HG03439 (cell line): ENCODE measurements at regions not wholly inside any gene's neighbourhood (a gene's known extent, or its start where the extent isn't known, plus 50 kb on each side); places are given as distances from the start of the nearest gene placed in this dataset.

Experiments
- ATAC-seq: cut with Tn5 transposase; IDR thresholded peaks from one replicate; pipeline ENCODE4 v1.9.1; 2021; ENCODE audit warnings: mild to moderate bottlenecking, moderate library complexity; ENCODE audit not compliant: unreplicated experiment

DNA sequence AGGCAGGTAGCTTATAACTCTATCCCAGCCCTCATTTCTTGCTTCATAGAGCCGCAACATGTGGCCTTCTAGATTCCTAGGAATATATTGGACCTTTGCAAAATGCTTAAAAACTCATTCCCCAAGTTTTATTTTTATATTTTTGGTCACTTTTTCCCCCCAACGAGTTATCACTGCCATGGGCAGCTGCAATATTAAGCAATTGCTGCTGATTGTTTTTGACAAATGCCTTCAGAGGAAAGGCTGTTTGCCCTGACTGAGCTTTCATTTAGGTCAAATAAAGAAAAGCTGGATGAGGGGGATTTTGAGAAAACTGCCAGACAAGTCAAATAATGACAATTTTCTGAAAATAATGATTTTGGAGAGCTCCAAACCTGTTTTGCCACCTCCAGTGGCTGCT is 976.9 kb upstream of the MBL2 start:
- ATAC-seq = no peak

DNA sequence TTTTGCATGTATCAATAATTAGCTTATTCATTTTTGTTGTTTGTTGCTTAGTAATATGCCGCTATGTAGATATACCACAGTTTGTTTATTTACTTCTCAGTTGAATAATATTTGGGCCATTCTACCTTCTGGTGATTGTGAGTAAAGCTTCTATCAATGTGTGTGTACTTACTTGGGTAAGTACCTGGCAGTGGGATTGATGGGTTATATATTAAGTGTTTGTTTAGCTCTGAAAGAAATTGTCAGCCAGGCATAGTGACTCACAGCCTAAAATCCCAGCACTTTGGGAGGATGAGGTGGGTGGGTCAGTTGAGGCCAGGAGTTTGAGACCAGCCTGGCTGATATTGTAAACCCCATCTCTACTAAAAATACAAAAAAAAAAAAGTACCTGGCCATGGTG is 975.7 kb upstream of the MBL2 start:
- no peak for ATAC-seq

DNA sequence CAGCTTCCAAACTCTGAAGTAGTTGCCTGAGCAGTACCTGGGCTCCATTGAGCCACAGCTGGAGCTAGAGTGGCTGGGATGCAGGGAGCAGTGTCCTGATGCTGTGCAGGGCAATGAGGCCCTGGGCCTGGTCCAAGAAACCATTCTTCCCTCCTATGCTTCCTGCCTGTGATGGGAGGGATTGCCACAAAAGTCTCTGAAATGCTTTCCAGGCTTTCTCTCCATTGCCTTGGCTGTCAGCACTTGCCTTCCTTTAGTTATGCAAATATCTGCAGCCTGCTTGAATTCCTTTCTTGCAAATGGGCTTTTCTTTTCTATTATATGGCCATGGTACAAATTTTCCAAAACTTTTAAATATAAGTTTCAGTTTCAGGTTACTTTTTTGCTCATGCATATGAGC is 972.2 kb upstream of the MBL2 start:
- no peak for ATAC-seq

DNA sequence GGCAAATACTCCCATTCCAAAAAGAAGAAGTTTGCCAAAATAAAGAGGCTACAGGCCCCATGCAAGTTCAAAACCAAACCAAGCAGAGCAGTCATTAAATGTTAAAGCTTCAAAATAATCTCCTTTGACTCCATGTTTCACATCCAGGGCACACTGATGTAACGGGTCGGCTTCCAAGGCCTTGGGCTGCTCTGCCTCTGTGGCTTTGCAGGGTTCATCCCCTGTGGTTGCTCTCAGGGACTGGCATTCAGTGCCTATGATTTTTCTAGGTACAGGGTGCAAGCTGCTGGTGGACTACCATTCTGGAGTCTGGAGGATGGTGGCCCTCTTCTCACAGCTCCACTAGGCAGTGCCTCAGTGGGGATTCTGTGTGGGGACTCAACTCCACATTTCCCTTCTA is 971.6 kb upstream of the MBL2 start:
- no peak for ATAC-seq

- no peak for ATAC-seq
Observed at GRCh38 chr10:53737132-53737531, 964.5 kb upstream of the MBL2 start.

GRCh38 chr10:53726921-53727320 is 954.3 kb upstream of the MBL2 start:
- ATAC-seq = no peak

DNA sequence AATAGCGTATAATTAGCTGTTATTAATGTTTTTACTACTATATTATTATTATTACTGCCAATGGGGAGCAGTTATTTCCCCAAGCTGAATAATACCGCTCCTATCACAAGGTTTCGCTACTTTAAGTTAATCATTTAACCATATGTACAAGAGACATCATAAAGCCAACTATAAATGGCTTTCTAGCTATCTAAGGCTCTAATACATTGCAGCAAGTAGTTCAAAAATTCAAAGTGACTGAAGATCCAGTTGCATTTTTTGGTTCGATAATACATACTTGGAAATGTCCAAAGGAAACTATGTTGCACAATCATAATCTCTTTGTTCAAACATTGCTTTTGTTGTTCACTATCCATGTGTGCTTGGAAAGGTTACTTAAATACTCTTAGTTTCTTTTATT is 952.0 kb upstream of the MBL2 start:
- no peak for ATAC-seq

- ATAC-seq = no peak
Observed at GRCh38 chr10:53719658-53720057, 947.1 kb upstream of the MBL2 start.

DNA sequence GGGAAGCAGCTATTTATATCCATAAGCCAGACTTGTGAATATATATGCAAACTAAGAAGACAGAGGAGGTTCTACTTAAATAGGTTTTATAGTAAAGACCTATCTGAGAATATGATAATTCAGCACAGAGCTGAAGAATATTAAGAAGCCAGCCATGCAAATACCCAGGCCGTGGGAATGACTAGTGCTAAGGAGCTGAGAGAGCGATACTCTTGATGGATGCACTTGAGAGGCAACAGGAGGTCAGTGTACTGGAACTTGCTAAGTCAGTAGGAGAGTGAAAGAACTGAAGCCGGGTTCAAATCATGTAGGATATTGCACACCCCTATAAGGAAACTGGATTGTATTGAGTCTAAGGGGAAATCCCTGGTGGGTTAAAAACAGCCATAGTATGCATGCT is 943.6 kb upstream of the MBL2 start:
- ATAC-seq = no peak

- no peak for ATAC-seq
Observed at GRCh38 chr10:53713431-53713830, 940.8 kb upstream of the MBL2 start.

DNA sequence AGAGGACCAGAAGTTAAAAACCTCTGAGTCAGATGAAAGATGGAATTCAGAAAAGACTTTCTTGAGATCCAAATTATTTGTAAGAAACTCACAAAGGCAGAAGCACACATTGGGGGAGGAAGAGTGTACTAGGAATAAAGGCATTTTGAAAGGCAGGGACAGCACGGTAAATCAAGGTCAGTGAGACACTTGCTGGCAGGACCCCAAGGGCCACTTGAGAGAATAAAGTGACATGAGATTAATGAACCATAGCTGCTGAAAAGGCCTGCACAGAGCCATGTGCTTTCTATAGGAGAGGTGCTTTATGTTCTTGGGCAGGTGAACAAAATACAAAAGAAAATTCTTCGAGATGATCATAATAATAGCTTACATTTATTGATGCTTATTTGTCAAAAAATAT is 929.9 kb upstream of the MBL2 start:
- no peak for ATAC-seq

GRCh38 chr10:53701213-53701612 is 928.6 kb upstream of the MBL2 start:
- ATAC-seq = no peak

DNA sequence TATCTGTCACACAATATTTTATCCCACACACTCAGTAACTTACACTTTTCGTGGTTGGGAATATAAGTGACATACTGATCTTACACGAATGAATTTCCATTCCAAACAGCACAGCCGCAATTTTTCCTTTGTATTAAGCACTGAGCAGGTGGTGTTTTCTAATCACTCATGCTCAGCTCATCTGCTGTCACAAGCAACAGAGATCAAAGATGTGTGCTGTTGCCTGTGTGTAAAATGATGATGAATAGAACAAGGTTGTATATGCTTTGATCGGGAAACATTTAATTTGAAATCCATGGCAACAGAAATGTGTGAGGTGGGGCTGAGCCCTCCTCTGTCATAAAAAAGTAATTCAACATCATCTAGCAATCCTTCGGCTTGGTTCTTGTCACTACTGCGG is 927.7 kb upstream of the MBL2 start:
- ATAC-seq = no peak

GRCh38 chr10:53699684-53700083 is 927.1 kb upstream of the MBL2 start:
- no peak for ATAC-seq

GRCh38 chr10:53699231-53699630 is 926.6 kb upstream of the MBL2 start:
- ATAC-seq = no peak

GRCh38 chr10:53697038-53697437 is 924.5 kb upstream of the MBL2 start:
- no peak for ATAC-seq

- no peak for ATAC-seq
Observed at GRCh38 chr10:53690524-53691240, 918.1 kb upstream of the MBL2 start.

DNA sequence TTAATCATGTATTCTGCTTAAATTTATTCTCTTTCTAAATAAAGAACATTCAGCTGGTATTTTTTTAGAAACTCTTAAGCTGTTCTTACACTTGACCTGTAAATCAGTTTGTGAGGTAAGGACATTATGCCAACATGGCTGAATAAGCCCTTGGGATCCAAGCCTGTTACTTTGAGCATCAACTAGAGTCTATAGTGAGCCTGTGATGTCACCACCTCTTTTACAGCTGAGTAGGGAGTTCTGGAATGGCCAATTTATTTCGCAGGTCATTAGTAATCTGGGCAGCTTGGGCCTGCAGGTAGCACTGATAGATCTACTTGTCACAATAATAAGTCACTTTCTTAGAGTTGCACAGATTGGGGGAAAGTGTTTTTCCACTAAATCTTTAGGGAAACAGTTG is 915.2 kb upstream of the MBL2 start:
- ATAC-seq = no peak

- ATAC-seq = no peak
Observed at GRCh38 chr10:53682885-53683284, 910.3 kb upstream of the MBL2 start.

- ATAC-seq = no peak
Observed at GRCh38 chr10:53682458-53682857, 909.9 kb upstream of the MBL2 start.

DNA sequence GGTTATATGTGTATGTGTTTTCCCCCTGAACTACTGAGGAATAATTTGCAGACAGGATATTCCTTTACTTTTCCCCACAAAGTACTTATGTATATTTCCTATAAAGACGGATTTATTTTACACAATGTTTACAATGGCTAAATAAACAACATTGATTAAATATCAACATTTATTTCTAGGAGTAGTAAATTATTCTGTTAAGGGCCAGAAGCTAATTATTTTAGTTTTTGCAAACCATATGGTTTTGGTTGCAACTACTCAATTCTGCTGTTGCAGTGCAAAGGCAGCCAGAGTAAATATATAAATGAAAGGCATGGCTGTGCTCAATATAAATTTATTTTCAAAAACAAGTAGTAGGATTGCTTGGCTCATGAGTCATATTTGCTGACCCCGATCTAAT is 907.1 kb upstream of the MBL2 start:
- ATAC-seq = no peak

- no peak for ATAC-seq
Observed at GRCh38 chr10:53675177-53675576, 902.6 kb upstream of the MBL2 start.

DNA sequence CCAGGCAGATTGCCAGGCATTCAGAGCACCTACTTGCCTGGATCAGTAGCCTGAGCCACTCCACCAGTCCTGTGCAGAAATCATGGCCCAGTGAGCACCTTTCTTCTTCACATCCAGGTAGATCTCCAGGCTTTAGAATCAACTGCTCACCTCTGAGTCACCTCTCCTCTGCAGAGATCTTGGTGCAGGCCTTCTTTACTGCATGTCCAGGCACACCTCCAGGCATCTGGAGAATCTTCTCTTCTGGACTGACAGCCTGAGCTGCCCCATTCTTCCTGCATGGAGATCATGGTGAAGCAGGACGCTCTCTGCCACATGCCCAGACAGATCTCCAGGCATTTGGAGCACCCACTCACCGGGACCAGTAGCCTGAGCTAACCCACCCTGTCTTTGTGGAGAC is 894.5 kb upstream of the MBL2 start:
- ATAC-seq = no peak
